GM18858 (cell line): ENCODE measurements at regions not wholly inside any gene's neighbourhood (a gene's known extent, or its start where the extent isn't known, plus 50 kb on each side); places are given as distances from the start of the nearest gene placed in this dataset.

Experiments
- ATAC-seq: cut with Tn5 transposase; IDR thresholded peaks from one replicate; pipeline ENCODE4 v1.9.1; 2021; ENCODE audit not compliant: unreplicated experiment

DNA sequence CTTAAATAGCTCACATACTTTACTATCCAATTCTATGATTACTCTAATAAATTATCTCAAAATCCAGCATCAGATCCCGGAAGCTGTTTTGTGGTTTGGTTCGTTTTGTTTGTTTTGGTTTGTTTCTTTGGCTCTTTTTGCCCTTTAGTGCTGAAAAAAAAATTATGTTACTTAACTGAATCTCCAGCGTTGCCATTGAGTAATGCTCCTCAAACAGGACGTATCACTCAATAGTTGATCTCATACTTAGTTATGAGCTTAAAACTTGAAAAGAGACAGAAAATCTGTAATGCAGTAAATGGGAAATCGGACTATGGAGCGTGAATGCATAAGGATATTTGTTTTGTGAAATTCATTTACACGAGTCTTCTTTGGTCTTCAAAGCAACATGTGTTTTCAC, 533.8 kb upstream of the TMPRSS15 start:
- ATAC-seq = no peak

GRCh38 chr21:18940791-18941190, 537.2 kb upstream of the TMPRSS15 start:
- ATAC-seq = no peak

GRCh38 chr21:18950045-18950740, 546.6 kb upstream of the TMPRSS15 start:
- no peak for ATAC-seq

DNA sequence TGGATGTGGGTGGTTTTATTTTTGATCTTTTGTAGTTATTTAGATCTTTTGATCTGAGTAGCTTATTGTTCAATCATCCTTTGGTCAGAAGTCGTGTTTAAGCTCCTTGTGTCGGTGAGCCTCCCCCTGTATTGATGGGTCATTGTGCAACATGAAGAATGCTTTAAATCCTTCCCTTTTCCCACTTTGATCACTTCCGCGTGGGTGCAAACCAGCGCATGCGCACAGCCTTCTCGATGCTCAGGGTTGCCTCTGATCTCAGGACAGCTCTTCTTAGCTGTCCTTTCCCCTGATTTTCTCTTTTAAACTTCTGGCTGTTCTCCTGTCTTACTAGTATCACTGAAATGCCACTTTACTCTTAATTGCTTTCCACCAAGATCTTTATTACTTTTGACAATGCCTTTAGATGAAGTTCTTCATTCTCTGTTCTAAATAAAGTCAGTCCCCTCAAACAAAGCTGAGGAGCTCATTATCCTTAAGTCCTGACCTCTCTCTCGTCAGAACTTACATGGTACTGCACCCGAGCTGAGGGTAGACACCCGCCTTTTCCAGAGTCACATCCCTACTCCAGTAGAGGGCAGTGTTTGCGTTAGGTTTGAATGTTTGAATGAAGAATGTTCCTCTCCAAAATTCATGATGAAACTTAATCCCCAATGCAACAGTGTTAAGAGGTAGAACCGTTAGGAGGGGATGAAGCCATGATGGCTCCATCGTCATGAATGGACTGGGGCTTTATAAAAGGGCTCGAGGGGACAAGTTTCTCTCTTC, 547.9 kb upstream of the TMPRSS15 start:
- ATAC-seq = no peak

- ATAC-seq = no peak
Measured at GRCh38 chr21:18954441-18954844, 550.9 kb upstream of the TMPRSS15 start.

DNA sequence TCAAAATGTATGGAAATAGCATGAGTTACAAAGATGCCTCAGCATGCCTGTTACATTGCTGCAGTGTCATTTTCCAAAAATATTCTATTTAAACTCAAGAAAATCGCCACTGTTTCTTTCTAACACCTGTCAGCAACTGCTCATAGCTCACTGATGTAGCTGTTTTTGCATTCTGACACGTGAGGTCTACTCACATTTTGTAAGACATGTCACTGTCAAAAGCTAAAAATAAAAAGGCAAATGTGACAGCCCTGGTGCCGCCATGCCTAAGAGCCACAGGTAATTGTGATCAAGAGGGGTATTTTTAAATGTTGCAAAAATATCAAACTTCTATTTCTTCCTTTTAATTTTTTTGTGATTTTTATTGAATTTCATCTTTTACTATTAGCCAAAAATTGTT, 556.2 kb upstream of the TMPRSS15 start:
- no peak for ATAC-seq

- ATAC-seq = no peak
Measured at GRCh38 chr21:18960306-18960705, 556.7 kb upstream of the TMPRSS15 start.

DNA sequence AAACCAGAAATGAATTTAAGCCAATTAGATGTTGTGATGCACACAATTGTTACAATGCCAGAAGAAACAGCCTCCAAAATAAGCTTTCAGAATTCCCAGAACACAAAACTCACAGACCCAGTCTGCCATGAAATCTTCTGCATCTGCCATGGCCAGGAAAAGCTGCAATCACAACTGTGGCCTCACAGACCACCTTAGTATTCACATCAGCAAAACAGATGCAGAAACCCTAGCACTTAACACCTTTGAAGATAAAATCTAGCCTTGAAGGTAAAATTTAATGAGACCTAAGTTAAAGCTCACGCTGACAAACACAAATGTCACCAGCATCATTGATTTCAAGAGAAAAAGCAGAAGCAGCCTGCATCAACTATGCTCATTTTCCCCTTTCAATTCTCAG, 566.8 kb upstream of the TMPRSS15 start:
- no peak for ATAC-seq

DNA sequence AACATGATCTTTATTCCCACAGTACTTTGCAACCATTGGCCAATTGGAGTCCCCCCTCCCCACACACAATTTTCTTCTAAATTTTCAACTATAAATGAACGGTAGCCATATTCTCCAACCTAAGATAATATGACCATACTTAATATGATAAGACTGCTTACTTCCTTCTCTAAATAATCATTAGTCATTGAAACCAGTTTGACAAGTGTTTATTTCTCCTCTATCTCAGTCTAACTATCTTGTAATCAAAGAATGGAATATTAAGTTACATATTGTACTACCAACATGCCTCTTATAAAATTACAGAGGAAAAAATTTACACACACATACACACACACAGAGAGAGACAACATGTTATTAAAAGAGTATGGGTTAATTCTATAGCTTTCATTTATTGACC, 567.4 kb upstream of the TMPRSS15 start:
- no peak for ATAC-seq

DNA sequence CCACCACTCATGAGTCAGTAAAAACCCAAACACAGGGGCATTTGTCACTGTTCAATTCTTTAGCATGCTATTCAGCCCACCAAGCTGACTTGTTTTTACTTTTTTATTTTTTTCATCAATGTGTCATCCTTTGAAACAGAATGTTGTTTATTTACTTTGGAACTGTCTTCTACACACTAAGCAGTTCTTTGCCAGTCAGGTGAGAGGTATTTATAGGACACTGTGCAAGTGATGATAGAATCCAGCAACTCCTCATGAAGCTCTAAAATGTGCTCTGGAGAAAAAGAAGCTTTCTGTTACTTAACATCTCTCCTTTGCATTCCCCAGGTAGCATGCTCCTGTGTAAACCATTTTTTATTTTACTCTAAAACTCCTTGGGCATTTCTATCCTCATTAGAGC, 582.0 kb upstream of the TMPRSS15 start:
- no peak for ATAC-seq

- no peak for ATAC-seq
Measured at GRCh38 chr21:18986197-18986596, 582.6 kb upstream of the TMPRSS15 start.

DNA sequence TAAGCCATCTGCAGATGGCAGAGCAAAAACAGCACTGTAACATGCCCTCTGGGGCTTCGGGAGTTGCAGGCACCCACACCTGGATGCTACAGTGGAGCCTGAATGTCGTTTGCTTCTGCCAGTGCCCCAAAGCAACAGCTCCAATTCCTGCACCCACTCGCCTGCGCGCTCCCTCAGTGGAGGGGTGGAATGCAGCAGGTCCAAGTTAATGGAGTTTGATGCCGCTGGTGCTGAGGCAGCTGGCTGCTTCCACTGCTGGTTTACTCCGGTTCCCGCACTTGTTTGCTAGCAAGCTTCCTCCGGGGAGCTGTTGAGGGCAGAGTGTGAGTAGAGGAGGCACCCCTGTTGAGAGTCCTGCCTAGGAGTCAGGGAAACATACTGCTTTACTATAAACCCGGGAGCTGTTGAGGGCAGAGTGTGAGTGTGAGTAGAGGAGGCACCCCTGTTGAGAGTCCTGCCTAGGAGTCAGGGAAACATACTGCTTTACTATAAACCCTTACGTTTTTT, 584.0 kb upstream of the TMPRSS15 start:
- no peak for ATAC-seq

DNA sequence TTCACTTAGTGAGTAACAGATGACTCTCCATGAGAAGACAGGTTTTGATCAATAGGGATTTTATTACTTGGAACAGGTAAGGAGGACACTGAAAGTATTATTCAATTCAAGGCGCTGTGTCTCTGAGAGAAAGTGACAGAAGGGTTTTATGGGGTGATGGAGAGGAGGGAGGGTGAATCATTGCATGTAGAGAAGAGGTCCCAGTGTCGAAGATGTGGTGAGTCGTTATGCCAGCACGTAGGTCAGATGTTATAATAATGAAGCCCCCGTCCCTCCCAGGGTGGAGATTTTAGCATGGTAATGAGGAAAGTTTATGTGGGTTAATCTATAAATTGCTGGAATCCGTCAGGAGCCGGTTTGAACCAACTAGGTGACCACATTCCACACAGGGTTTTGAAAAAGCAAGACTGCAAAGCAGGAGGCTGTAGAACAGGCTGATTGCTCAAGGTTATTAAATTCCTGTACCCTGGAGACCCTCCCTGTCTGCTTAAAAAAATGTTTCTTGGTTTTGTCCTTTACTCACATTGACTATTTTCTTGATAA, 586.4 kb upstream of the TMPRSS15 start:
- ATAC-seq = no peak

GRCh38 chr21:18991846-18992245, 588.3 kb upstream of the TMPRSS15 start:
- no peak for ATAC-seq

DNA sequence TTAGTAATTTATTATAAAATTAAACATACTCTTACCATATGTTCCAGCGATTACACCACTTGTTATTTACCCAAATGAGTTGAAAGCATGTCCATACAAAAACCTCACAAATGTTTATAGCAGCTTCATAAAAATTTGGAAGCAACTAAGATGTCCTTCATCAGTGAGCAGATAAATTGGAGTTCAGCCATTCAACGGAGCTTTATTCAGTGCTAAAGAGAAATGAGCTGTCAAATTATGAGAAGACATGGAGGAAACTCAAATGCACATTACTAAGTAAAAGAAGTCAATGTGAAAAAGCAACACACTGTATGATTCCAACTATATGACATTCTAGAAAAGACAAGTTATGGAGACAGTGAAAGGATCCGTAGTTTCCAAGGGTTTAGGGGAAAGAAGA, 606.7 kb upstream of the TMPRSS15 start:
- no peak for ATAC-seq

GRCh38 chr21:19010996-19011395, 607.4 kb upstream of the TMPRSS15 start:
- no peak for ATAC-seq

- ATAC-seq = no peak
Measured at GRCh38 chr21:19011451-19011850, 607.9 kb upstream of the TMPRSS15 start.

GRCh38 chr21:19013916-19014315, 610.3 kb upstream of the TMPRSS15 start:
- ATAC-seq = no peak

GRCh38 chr21:19018529-19018928, 614.9 kb upstream of the TMPRSS15 start:
- ATAC-seq = no peak

- ATAC-seq = no peak
Measured at GRCh38 chr21:19022978-19023377, 619.4 kb upstream of the TMPRSS15 start.

- ATAC-seq = no peak
Measured at GRCh38 chr21:19026911-19027310, 623.3 kb upstream of the TMPRSS15 start.

GRCh38 chr21:19029816-19030215, 626.2 kb upstream of the TMPRSS15 start:
- no peak for ATAC-seq
